NCI-H748 treated with DMSO at 0.1 percent for 48 hours (cell line): ENCODE measurements at regions not wholly inside any gene's neighbourhood (a gene's known extent, or its start where the extent isn't known, plus 50 kb on each side); places are given as distances from the start of the nearest gene placed in this dataset.
"Not testable (repeated sequence)": the region's sequence is repeated elsewhere in the genome, so short reads cannot be mapped to it uniquely, and the experiment has no call there.

Experiments
- DNase-seq: peaks from one replicate; lab custom pipeline; 2025; lab: John Stamatoyannopoulos, UW

DNA sequence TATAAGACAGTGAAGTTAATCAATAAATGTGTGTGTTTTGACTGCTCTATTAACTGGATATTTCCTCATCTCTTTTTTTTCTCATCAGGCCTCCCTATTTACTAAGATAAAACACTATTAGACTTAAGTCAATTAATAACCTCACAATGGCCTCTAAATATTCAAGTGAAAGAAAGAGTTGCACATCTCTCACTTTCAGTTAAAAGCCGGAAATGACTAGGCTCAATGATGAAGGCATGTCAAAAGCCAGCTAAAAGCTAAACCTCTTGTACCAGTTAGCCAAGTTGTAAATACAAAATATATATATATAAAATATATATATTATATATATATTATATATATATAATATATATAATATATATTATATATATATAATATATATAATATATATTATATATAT lies 127.0 kb upstream of the MEOX2 start:
- DNase-seq, result no peak

DNA sequence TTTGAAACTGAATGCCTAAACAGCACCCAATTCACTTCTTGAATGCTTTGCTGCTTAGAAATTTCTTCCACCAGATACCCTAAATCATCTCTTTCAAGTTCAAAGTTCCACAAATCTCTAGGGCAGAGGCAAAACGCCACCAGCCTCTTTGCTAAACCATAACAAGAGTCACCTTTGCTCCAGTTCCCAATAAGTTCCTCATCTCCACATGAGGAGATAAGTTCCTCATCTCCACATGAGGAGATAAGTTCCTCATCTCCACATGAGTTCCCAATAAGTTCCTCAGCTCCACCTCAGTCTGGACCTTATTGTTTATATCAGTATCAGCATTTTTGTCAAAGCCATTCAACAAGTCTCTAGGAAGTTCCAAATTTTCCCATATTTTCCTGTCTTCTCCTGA lies 123.9 kb upstream of the MEOX2 start:
- not testable (repeated sequence) for DNase-seq

GRCh38 chr7:15809936-15810335 lies 123.5 kb upstream of the MEOX2 start:
- not testable (repeated sequence) for DNase-seq

- no peak for DNase-seq
Measured at GRCh38 chr7:15805891-15806290, 119.4 kb upstream of the MEOX2 start.

GRCh38 chr7:15802425-15802824 lies 115.9 kb upstream of the MEOX2 start:
- DNase-seq, result no peak

DNA sequence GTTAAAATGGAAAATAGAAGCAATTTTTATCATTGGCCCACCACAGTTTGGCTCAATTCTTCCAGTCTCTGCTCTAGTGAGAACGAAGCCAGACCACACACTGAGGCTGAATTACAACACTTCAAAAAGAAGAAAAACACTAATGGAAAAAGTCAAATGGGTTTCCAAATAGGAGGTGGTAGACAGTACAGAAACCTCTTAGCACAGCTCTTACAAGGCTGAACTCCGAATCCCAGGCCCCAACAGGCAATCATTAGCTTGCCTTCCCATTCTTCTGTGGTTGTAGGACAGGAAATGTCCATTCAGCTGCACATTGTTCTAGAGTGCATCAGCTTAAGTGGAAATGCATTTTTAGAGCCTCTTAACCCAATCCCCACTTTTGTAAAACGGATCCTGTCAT lies 115.1 kb upstream of the MEOX2 start:
- no peak for DNase-seq

GRCh38 chr7:15801041-15801440 lies 114.6 kb upstream of the MEOX2 start:
- DNase-seq, result no peak

GRCh38 chr7:15798081-15798480 lies 111.6 kb upstream of the MEOX2 start:
- DNase-seq, result no peak

DNA sequence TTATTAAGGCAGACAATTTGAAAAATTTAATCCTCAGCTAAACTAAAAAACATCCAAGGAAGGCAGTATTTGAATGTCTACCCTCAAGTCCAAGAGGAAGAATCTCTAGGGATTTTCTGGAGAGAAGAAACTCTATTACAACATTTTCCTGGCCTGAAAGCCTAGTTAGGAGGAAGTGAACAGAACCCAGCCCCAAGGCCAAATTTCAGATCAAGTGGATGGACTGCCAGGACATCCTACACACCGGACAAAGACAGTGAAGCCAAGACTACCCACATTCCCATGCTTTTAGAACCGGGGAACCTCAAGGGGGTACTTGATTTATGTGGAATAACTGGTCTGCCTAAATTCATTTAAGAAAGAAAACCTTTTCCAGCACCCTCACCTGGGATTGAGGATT lies 108.9 kb upstream of the MEOX2 start:
- no peak for DNase-seq

DNA sequence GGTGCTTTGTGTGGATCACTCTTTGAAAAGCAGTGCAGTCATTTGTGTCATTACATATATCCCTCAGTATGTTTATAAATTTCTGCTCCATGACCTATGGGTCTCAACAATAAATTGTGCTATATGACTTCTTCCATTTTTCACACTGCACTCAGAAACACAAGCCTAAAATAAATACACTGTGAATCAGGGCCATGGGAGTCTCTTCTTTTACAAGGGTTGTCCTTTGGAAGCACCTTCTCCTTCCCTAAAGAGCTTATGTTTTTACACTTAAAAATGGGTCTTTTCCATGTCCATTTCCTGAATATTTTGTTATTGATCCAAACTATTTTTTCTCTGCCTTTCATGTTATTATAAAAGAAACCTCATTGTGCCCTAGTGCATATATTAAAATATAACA lies 108.3 kb upstream of the MEOX2 start:
- no peak for DNase-seq

GRCh38 chr7:15784694-15785030 lies 98.2 kb upstream of the MEOX2 start:
- no peak for DNase-seq

DNA sequence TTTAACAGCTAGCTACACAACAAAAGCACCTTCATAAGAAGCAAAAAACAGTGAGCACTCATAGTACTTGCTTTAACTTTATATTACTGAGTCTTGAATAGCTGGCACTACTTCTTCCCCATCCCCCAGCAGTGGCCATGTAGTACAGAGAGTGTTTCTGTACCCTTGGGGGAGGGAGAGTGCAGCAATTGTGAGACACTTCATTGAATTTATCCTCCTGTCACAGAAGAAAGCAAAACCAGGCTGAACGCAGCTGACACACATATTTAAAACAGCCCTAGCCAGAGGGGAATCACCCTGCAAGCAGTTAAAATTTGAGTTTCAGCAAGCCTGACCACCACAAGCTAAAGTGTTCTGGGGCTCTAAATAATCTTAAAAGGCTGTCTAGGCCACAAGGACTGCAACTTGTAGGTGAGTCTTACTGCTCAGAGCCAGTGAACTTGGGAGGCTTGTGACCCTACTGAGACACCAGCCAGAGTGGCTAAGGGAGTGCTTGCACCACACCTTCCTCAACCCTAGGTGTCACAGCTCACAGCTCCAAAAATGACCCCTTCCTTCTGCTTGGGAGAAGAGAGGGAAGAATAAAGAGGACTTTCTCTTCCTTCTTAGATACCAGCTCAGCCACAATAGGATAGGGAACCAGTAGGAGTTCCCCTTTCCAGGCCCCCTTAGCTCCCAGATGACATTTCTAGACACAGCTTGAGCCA lies 97.7 kb upstream of the MEOX2 start:
- no peak for DNase-seq

DNA sequence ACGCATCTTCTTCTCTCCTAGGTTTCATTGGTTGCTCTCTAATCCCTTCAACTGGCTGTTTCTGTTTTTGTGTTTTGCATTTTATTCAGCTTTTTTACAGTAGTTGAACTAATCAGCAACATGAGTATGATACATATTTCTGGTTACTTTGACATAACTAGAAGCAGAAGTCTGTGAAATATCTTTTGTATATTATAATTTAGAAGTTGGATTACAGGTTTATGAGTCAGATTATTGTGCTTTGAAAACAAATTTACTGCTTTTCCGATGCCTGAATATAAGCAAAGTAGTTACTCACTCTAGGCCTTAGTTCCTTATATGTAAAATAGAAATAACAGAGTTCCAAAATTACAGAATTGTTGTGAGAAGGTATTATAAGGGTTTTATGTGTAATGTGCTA lies 96.2 kb upstream of the MEOX2 start:
- no peak for DNase-seq

DNA sequence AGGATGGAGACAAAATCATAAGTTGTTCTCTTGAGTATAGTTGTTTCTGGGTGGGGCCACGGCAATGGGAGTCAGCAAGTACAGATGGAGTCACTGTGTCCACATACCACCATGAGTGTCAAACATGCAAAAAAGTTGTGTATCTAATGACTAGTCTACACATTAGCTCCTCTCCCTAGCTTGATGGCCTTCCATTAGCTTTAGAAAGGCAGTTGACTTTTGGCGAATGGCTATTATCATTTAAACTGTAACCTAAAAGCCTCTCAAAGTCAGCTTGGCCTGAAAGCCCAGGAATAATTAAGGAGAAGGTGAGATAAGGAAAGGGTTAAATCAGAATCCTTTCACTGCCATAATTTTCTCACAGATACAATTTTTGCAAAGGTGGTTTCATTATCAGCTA lies 95.5 kb upstream of the MEOX2 start:
- DNase-seq, result no peak

DNA sequence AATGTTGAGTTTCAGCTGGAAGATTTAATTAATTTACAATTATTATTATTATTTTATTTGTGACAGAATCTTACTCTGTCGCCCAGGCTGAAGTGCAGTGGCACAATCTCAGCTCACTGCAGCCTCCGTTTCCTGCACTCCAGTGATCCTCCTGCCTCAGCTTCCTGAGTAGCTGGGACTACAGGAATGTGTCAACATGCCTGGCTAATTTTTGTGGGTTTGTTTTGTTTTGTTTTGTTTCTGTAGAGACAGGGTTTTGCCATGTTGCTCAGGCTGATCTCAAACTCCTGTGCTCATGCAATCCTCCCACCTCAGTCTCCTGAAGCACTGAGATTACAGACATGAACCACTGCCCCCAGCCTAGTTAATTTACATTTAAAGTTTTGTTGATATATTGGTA lies 93.8 kb upstream of the MEOX2 start:
- no peak for DNase-seq

- no peak for DNase-seq
Measured at GRCh38 chr7:15778191-15778590, 91.7 kb upstream of the MEOX2 start.

- no peak for DNase-seq
Measured at GRCh38 chr7:15765753-15766152, 79.3 kb upstream of the MEOX2 start.

DNA sequence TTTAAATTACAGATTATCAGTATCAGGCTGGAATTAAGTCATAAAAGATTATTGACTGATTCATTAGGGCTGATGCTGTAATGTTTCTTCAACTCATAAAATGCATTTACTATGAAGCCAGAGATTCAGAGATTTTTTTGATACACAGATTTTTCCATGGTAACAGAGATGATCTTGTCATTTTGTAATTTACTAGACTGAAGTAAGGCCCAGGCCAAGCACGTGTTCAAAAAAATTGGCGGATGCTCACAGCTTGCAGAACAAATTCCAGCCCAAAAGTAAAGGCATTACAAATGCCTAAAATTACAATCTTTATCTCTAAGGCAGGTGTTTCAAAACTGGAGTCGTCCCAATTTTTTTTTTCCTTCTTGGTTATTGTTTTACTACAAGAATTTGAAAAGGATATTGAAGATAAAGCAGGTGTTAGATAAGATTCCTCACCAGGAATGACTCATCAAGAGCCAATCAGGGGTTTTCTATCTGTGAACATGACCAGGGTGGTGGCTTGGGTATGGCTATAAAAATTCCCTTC lies 78.4 kb upstream of the MEOX2 start:
- DNase-seq, result no peak

- no peak for DNase-seq
Measured at GRCh38 chr7:15764010-15764409, 77.5 kb upstream of the MEOX2 start.

- no peak for DNase-seq
Measured at GRCh38 chr7:15757041-15758000, 70.8 kb upstream of the MEOX2 start.

- DNase-seq, result no peak
Measured at GRCh38 chr7:15755061-15755460, 68.6 kb upstream of the MEOX2 start.

DNA sequence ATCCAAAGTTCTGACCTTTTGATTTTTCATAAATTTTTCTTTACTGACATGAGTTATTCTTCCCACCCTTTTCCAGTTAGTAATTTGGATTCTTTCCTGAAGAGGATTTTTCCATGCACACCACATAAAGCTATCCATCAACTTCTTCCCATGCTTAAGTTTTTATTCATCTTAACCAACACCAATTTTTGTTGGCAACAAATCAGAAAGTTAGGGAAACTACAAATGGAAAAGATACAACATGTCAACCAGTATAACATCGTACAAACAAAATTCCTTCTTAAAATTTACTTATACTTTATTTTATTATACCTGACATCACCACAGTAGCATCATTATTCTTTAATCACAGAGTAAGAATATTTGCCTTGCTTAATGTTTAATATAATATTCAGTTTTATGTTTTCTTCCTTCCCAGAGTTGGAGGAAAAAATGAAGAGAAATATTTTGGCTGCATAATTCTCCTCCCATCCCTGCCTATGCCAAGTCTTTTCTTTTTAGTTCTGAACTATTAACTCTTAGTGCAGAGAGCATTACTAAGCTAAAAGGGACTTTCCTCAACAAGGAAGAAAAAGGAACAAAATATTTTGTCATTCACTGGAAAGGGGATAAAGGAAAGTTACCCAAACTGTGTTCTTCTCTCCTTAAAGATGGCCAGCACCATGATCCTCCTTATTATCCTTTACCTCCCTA lies 67.5 kb upstream of the MEOX2 start:
- DNase-seq, result no peak

GRCh38 chr7:15752377-15752776 lies 65.9 kb upstream of the MEOX2 start:
- no peak for DNase-seq
